ENCODE measurements at regions not wholly inside any gene's neighbourhood (a gene's known extent, or its start where the extent isn't known, plus 50 kb on each side); places are given as distances from the start of the nearest gene placed in this dataset.
"Not testable (repeated sequence)": the region's sequence is repeated elsewhere in the genome, so short reads cannot be mapped to it uniquely, and the experiment has no call there.

- not testable (repeated sequence) for DNase-seq (ENCODE audit: low read depth)
Observed at GRCh38 chr16:15307184-15307583, 70.9 kb downstream of the NPIPA5 start.

GRCh38 chr16:15305889-15306288 lies 72.2 kb downstream of the NPIPA5 start:
- peak; percentile 38 for DNase-seq (ENCODE audit: low read depth)

GRCh38 chr16:15303667-15304324 lies 74.3 kb downstream of the NPIPA5 start:
- DNase-seq (ENCODE audit: low read depth): not testable (repeated sequence)

- DNase-seq (ENCODE audit: low read depth): not testable (repeated sequence)
Observed at GRCh38 chr16:15297104-15297503, 81.0 kb downstream of the NPIPA5 start.

DNA sequence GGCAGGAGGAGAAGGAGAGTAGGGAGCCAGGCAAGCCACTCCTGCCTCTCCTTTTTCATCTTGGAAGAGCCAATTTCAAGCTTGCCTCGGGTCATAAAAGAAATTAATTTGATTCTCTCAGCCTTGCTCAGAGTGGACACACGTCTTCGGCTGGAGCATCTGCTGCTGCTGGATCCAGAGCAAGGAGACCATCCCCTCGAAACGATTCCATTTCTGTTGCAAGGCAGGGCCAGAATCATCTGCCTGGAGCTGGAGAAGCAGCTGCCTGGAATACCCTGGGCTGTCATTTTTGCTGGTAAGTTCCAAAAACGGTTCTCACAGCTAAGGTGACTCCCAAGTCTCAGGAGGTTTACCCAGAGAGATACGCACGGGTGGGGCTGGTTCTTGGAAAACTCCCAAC lies 103.3 kb downstream of the NPIPA5 start:
- DNase-seq (ENCODE audit: low read depth): not testable (repeated sequence)

GRCh38 chr16:15273964-15274363 lies 104.1 kb downstream of the NPIPA5 start:
- not testable (repeated sequence) for DNase-seq (ENCODE audit: low read depth)

GRCh38 chr16:15266941-15267340 lies 111.2 kb downstream of the NPIPA5 start:
- not testable (repeated sequence) for DNase-seq (ENCODE audit: low read depth)

- DNase-seq (ENCODE audit: low read depth): not testable (repeated sequence)
Observed at GRCh38 chr16:15262212-15262611, 115.9 kb downstream of the NPIPA5 start.

- not testable (repeated sequence) for DNase-seq (ENCODE audit: low read depth)
Observed at GRCh38 chr16:15247971-15248370, 130.1 kb downstream of the NPIPA5 start.

GRCh38 chr16:15236674-15237323 lies 141.3 kb downstream of the NPIPA5 start:
- not testable (repeated sequence) for DNase-seq (ENCODE audit: low read depth)

DNA sequence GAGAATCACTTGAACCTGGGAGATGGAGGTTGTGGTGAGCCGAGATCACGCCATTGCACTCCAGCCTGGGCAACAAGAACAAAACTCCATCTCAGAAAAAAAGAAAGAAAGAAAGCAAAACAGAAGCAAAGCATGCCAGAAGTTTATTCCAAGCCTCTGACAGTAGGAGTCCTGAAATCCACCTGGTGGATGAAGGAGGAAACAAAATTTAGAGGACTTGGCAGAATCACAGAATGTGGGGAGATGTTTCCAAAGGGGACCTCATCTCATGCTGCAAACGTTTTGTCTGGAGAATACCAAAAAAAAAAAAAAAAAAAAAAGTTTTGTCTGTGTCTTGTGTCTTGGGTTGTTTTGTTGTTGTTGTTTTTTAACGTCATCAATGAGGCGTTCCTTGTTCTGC lies 141.1 kb upstream of the RRN3 start:
- not testable (repeated sequence) for DNase-seq (ENCODE audit: low read depth)

GRCh38 chr16:15234702-15235101 lies 140.6 kb upstream of the RRN3 start:
- DNase-seq (ENCODE audit: low read depth): not testable (repeated sequence)

- DNase-seq (ENCODE audit: low read depth): not testable (repeated sequence)
Observed at GRCh38 chr16:15230432-15230831, 136.4 kb upstream of the RRN3 start.

GRCh38 chr16:15229661-15230060 lies 135.6 kb upstream of the RRN3 start:
- DNase-seq (ENCODE audit: low read depth): not testable (repeated sequence)

DNA sequence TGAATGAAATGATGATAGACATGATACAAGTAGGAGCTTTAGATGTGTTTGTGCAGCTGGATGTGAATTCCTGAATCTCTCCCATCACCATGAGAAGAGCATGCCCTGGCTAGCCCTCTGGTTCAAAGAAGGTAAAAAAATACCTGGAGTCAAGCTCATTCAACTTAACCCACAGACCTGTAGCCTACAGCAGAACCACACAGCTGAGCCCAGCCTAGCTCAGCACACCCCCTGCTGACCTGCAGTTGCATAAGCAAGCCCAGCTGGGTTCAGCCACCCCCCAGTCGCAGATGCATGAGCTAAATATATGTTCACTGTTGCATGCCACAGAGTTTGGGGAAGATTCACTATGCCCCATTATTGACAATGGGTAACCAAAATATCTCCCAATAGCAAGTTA lies 130.6 kb upstream of the RRN3 start:
- not testable (repeated sequence) for DNase-seq (ENCODE audit: low read depth)

- not testable (repeated sequence) for DNase-seq (ENCODE audit: low read depth)
Observed at GRCh38 chr16:15223398-15223797, 129.3 kb upstream of the RRN3 start.

GRCh38 chr16:15219679-15220615 lies 125.9 kb upstream of the RRN3 start:
- not testable (repeated sequence) for DNase-seq (ENCODE audit: low read depth)

DNA sequence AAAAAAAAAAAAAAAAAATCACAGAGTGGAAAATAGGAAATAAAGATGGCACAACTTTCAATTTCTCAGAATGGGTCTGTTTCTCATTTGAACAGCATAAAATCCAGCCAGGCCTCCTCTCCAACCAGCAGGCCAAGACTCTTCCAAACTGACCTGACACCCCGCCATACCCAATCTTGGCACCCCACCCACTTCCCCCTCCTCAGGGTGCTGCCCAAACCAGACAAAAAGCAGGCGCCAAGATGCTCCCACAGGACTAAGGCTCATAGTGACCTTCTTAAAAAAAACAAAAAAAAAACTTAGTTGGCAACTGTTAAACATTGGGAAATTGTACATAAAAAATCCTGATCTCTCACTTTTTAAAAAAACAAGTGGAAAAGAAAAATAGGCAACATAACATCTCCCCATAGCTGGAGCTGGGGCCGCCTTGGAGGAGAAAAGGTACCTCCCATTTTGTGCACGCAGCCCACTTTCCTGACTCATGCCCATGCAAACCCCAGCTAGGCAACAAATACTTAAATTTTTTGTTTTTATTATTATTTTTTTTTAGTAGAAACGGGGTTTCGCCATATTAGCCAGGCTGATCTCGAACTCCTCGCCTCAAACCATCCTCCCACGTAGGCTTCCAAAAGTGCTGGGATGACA lies 124.9 kb upstream of the RRN3 start:
- DNase-seq (ENCODE audit: low read depth): not testable (repeated sequence)

GRCh38 chr16:15207202-15207981 lies 113.3 kb upstream of the RRN3 start:
- DNase-seq (ENCODE audit: low read depth): peak; percentile 7

GRCh38 chr16:15206439-15206838 lies 112.4 kb upstream of the RRN3 start:
- peak; percentile 43 for DNase-seq (ENCODE audit: low read depth)

- DNase-seq (ENCODE audit: low read depth): not testable (repeated sequence)
Observed at GRCh38 chr16:15205939-15206338, 111.9 kb upstream of the RRN3 start.
